KOPT-K1 (cell line): ENCODE measurements at regions not wholly inside any gene's neighbourhood (a gene's known extent, or its start where the extent isn't known, plus 50 kb on each side); places are given as distances from the start of the nearest gene placed in this dataset.

ENCODE experiments used
- H3K27ac ChIP-seq: fragments of 200-600 bp; sonication (generic); 2 replicates; pipeline ENCODE4 v1.5.1; 2016; ENCODE audit warnings: antibody characterized with exemption, mild to moderate bottlenecking, low read depth, low read length; ENCODE audit not compliant: poor library complexity, severe bottlenecking
- H3K36me3 ChIP-seq: fragments of 200-600 bp; sonication (generic); 2 replicates; pipeline ENCODE4 v1.5.1; 2017; ENCODE audit warnings: antibody characterized with exemption, mild to moderate bottlenecking, low read length, moderate library complexity; ENCODE audit not compliant: insufficient read depth
- H3K9me3 ChIP-seq: fragments of 200-600 bp; sonication (generic); 2 replicates; pipeline ENCODE4 v1.5.1; 2017; ENCODE audit warnings: antibody characterized with exemption, low read length, mild to moderate bottlenecking; ENCODE audit not compliant: insufficient read depth, poor library complexity, severe bottlenecking

- H3K36me3 ChIP-seq, result no peaks in the 10 kb centered on the region
- no peak overlapping the region for H3K27ac ChIP-seq
- no peaks in the 10 kb centered on the region for H3K9me3 ChIP-seq
These were observed 249.2 kb downstream of the TXNL1 start for GRCh38 chr18:56389190-56389589.

DNA sequence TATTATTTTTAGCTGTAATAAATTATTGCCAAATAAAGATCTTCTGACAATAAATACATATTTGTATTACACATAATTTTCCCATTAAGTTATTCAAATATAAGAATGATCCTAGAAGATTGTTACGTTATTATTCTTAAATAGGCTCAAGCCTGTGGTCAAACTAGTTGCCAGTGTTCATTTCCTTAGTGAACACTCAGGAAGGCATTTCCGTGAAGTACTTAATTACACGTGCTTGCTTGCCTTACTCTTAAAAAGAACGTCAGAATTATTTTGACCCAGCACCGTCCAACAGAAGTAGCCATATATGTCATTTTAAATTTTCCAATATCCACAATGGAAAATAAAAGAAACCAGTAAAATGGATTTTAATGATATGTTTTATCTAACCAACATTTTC, 249.8 kb downstream of the TXNL1 start:
- H3K36me3 ChIP-seq, result no peaks in the 10 kb centered on the region
- H3K9me3 ChIP-seq, result no peaks in the 10 kb centered on the region
- no peak overlapping the region for H3K27ac ChIP-seq

- no peak overlapping the region for H3K27ac ChIP-seq
- H3K9me3 ChIP-seq, result no peaks in the 10 kb centered on the region
- H3K36me3 ChIP-seq, result no peaks in the 10 kb centered on the region
These were observed 251.5 kb downstream of the TXNL1 start for GRCh38 chr18:56386856-56387255.

DNA sequence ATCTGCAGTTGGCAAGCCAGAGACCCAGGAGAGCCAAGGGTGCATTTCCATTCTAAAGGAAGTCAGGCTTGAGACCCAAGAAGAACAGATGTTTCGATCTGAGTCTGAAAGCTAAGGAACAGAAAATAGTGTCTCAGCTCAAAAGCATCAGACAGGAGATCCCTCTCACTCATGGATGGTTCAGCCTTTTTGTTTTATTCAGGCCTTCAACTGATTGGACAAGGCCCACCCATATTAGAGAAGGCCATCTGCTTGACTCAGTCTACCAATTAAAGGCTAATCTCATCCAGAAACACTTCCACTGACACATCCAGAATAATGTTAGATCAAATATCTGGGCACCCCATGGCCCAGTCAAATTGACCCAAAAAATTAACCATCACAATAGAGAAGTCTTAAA, 255.0 kb downstream of the TXNL1 start:
- Histone ChIP-seq H3K27ac (no peak overlapping the region), H3K9me3 (no peaks in the 10 kb centered on the region), H3K36me3 (no peaks in the 10 kb centered on the region)

GRCh38 chr18:56382541-56382940, 255.9 kb downstream of the TXNL1 start:
- no peaks in the 10 kb centered on the region for H3K9me3 ChIP-seq
- no peak overlapping the region for H3K27ac ChIP-seq
- H3K36me3 ChIP-seq, result no peaks in the 10 kb centered on the region

DNA sequence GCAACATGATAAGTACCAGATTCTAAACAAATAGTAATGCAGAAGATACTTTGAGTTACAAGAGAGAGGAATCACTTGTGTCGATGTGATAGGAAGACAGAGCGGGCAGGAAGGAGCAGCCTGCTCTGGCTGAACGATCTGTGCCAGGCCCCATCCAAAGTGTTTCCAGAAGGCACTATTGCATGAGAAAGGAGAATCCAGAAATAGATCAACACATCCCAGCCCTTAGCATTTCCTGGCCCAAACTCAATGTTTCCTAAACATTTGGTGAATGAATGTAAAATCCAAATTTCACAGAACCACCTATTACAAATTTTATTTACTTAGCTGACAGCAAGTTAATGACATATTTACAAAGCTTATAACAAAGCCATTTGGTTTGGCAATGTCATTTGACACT, 257.2 kb downstream of the TXNL1 start:
- Histone ChIP-seq H3K36me3 (no peaks in the 10 kb centered on the region), H3K27ac (no peak overlapping the region), H3K9me3 (no peaks in the 10 kb centered on the region)

DNA sequence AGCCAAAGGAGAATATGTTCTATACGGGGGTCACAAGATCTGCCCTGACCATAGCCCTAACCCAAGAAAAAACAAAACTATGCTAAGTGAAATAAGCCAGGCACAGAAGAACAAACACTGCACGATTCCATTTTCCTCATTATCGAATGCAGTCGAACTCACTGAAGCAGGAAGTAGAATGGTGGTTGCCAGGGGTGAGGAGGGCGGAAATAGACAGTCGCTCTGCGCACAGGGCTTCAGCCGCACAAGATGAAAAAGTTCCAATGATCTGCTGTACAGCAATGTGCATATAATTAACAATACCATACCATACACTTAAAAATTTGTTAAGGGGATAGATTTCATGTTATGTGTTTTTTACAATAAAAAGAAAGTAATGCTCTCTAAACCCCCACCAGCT, 257.7 kb downstream of the TXNL1 start:
- Histone ChIP-seq H3K36me3 (no peaks in the 10 kb centered on the region), H3K9me3 (no peaks in the 10 kb centered on the region), H3K27ac (no peak overlapping the region)

GRCh38 chr18:56379256-56379655, 259.1 kb downstream of the TXNL1 start:
- Histone ChIP-seq H3K27ac (no peak overlapping the region), H3K36me3 (no peaks in the 10 kb centered on the region)

DNA sequence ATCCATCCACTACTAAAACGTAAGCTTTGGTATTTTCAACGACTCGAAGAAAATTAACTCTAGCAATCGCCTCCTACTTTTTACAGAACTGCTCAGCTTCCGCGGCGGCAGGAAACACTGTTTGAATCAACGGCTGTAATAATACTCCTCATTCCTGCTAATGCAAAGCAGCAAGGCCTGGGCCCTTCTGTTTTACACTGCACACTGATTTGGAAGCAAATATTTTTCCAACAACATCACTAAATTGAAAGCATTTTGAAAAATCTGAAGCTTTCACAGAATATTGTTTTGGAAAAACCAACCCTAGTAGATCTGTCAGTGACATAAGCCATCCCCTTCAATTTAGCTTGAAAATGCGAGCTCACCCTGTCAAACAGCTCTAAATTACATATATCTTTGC, 261.2 kb downstream of the TXNL1 start:
- Histone ChIP-seq H3K9me3 (no peaks in the 10 kb centered on the region), H3K36me3 (no peaks in the 10 kb centered on the region), H3K27ac (no peak overlapping the region)

More at GRCh38 chr18:56379256-56379655, 259.1 kb downstream of the TXNL1 start:
- H3K9me3 ChIP-seq, result no peaks in the 10 kb centered on the region

GRCh38 chr18:56374007-56374655, 264.3 kb downstream of the TXNL1 start:
- Histone ChIP-seq H3K9me3 (no peaks in the 10 kb centered on the region), H3K27ac (no peak overlapping the region), H3K36me3 (no peaks in the 10 kb centered on the region)

GRCh38 chr18:56373601-56374000, 264.8 kb downstream of the TXNL1 start:
- no peak overlapping the region for H3K27ac ChIP-seq
- H3K36me3 ChIP-seq, result no peaks in the 10 kb centered on the region
- H3K9me3 ChIP-seq, result no peaks in the 10 kb centered on the region

GRCh38 chr18:56368066-56368465, 270.3 kb downstream of the TXNL1 start:
- no peak overlapping the region for H3K27ac ChIP-seq
- no peaks in the 10 kb centered on the region for H3K9me3 ChIP-seq
- H3K36me3 ChIP-seq, result no peaks in the 10 kb centered on the region

GRCh38 chr18:56358608-56359280, 279.6 kb downstream of the TXNL1 start:
- Histone ChIP-seq H3K27ac (no peak overlapping the region), H3K9me3 (peaks cover 7% of the 10 kb centered on the region), H3K36me3 (no peaks in the 10 kb centered on the region)

DNA sequence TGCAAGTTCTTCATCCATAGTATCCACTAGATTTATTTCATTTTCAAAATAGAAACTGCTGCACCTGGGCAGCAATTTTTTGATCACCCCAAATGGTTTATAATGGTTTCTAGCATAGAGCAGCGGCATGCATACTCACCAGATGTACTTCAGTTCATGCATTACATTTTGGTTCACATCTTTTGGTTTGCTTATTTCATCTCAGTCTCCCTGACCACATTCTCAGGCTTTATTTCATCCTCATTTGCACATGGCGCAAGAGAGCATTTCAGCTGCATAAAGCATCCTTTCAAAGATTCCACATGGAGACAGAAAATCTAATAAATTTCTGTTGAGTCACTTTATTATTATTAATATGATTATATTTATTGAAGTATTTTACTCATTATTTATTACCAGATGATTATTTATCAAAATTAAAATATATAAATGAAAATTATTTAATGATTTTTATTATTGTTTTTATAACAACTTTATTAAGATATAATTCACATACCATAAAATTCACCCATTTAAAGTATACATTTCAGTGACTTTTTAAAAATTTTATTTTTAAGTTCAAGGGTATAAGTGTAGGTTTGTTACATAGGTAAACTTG, 284.6 kb downstream of the TXNL1 start:
- Histone ChIP-seq H3K36me3 (no peaks in the 10 kb centered on the region), H3K27ac (no peak overlapping the region), H3K9me3 (no peaks in the 10 kb centered on the region)

DNA sequence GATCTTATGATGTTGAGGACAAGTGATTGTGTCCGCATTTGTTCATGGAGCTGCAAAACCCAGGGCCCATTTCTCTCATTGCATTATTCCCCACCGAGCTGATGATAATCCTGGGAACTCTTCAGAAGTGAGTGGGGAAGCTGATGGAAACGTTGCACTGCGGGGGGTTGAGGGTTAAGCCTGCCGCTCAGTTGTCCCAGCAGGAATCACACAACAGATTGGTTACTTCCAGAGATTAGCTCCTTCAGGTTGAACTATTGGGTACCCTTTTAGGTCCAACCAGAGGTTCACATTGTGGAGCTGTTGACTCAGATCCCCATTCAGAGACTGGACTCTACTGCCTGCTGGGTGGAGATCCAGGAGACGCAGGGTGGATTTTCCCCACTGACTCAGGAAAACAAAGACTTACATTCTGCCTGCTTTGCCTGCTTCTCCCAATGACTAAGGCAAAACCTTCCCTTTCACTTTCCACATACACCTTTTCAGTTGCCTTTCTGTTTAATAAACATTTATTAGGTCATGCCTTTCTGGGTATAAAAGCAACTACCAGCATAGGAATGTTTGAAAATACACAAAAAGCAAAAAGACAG, 286.4 kb downstream of the TXNL1 start:
- no peaks in the 10 kb centered on the region for H3K9me3 ChIP-seq
- no peaks in the 10 kb centered on the region for H3K36me3 ChIP-seq
- H3K27ac ChIP-seq, result no peak overlapping the region
